PC-9 (cell line): ENCODE measurements at regions not wholly inside any gene's neighbourhood (a gene's known extent, or its start where the extent isn't known, plus 50 kb on each side); places are given as distances from the start of the nearest gene placed in this dataset.

ENCODE experiments used
- BruUV-seq: library from RNA; stranded (reverse); fragments of 400-500 nt; replicated peaks from 2 replicates; lab custom pipeline; 2021; lab: Mats Ljungman, UMichigan
- CTCF ChIA-PET: fragments of 300-600 bp; sonication (Branson Sonifier 250); formaldehyde crosslinking; loops from one replicate; lab custom pipeline; 2022; ENCODE audit warnings: antibody characterized with exemption; lab: Charles Lee
- POLR2A ChIA-PET: fragments of 300-600 bp; sonication (Branson Sonifier 250); formaldehyde crosslinking; loops from one replicate; lab custom pipeline; 2022; ENCODE audit warnings: antibody characterized with exemption; ENCODE audit not compliant: unreplicated experiment; lab: Charles Lee
- DNase-seq, 2 experiments: peaks; one replicate each; pipeline versions ENCODE4 v3.0.0 to v3.0.0-alpha.2; 2015 to 2022; ENCODE audit warnings: mixed read lengths in 1 of 2
- H2AFZ ChIP-seq: fragments of 200-600 bp; sonication (generic); 2 replicates; pipeline ENCODE4 v1.8.1; 2017; ENCODE audit warnings: antibody characterized with exemption
- H3F3A ChIP-seq: fragments of 200-600 bp; sonication (generic); 2 replicates; pipeline ENCODE4 v1.8.1; 2017; ENCODE audit warnings: antibody characterized with exemption, mild to moderate bottlenecking, low read depth; ENCODE audit not compliant: insufficient read depth
- H3K27ac ChIP-seq: fragments of 200-600 bp; sonication (generic); 2 replicates; pipeline ENCODE4 v1.6.1; 2016; ENCODE audit warnings: mixed run types
- H3K27me3 ChIP-seq: fragments of 200-600 bp; sonication (generic); 2 replicates; pipeline ENCODE4 v1.6.1; 2016; ENCODE audit warnings: low read depth, mixed run types; ENCODE audit not compliant: insufficient read depth
- H3K36me3 ChIP-seq: fragments of 200-600 bp; sonication (generic); 2 replicates; pipeline ENCODE4 v1.6.1; 2016; ENCODE audit warnings: low read depth, mixed run types
- H3K4me1 ChIP-seq: fragments of 200-600 bp; sonication (generic); replicated peaks from 2 replicates; pipeline ENCODE4 v1.6.1; 2016; ENCODE audit warnings: mixed run types; ENCODE audit not compliant: insufficient read depth
- H3K4me2 ChIP-seq: fragments of 200-600 bp; sonication (generic); 2 replicates; pipeline ENCODE4 v1.6.1; 2017; ENCODE audit warnings: mixed run types
- H3K4me3 ChIP-seq: fragments of 200-600 bp; sonication (generic); 2 replicates; pipeline ENCODE4 v1.6.1; 2016; ENCODE audit warnings: mixed run types
- H3K79me2 ChIP-seq: fragments of 200-600 bp; sonication (generic); 2 replicates; pipeline ENCODE4 v1.6.1; 2017; ENCODE audit warnings: low read depth, mixed run types
- H3K9me2 ChIP-seq: fragments of 200-600 bp; sonication (generic); 2 replicates; pipeline ENCODE4 v1.8.1; 2017; ENCODE audit warnings: mild to moderate bottlenecking; ENCODE audit not compliant: insufficient read depth
- H3K9me3 ChIP-seq: fragments of 200-600 bp; sonication (generic); 2 replicates; pipeline ENCODE4 v1.8.1; 2016; ENCODE audit warnings: low read depth; ENCODE audit not compliant: insufficient read depth
- H4K20me1 ChIP-seq: fragments of 200-600 bp; sonication (generic); 2 replicates; pipeline ENCODE4 v1.8.1; 2017; ENCODE audit not compliant: insufficient read depth
- CTCF ChIP-seq: fragments of 200-600 bp; sonication (generic); conservative IDR thresholded peaks from 2 replicates; pipeline ENCODE4 v1.6.1; 2017; ENCODE audit warnings: mixed run types, antibody characterized with exemption, mild to moderate bottlenecking, moderate library complexity
- EZH2 ChIP-seq: fragments of 200-600 bp; sonication (generic); IDR thresholded peaks from 2 replicates; pipeline ENCODE4 v1.8.0; 2017; ENCODE audit warnings: antibody characterized with exemption, low read depth
- intact Hi-C: fragments of 100-400 bp; cut with micrococcal nuclease; formaldehyde crosslinking; loops from one replicate; pipeline ENCODE4 v1.10.0; 2022; ENCODE audit not compliant: unreplicated experiment

- Histone ChIP-seq H3K4me2 (no peak overlapping the region), H3K9me3 (no peaks in the 10 kb centered on the region), H2AFZ (no peak overlapping the region), H3K27me3 (no peaks in the 10 kb centered on the region), H3K36me3 (no peaks in the 10 kb centered on the region), H4K20me1 (no peaks in the 10 kb centered on the region), H3K4me3 (no peak overlapping the region), H3K4me1 (no peaks in the 10 kb centered on the region), H3K9me2 (no peaks in the 10 kb centered on the region), H3K79me2 (no peaks in the 10 kb centered on the region), H3K27ac (no peak overlapping the region), H3F3A (no peaks in the 10 kb centered on the region)
- BruUV-seq = no TSS peak
- intact Hi-C loops = no loop called here
- ChIA-PET CTCF (no interaction called here), POLR2A (no interaction called here)
- no peak for TF ChIP-seq EZH2
- TF ChIP-seq CTCF = no peak
- DNase-seq = no peak
Observed at GRCh38 chr3:82287562-82287961, 526.1 kb upstream of the GBE1 start.

GRCh38 chr3:82281205-82281604 is 519.8 kb upstream of the GBE1 start:
- intact Hi-C loops = no loop called here
- ChIA-PET CTCF (no interaction called here), POLR2A (interaction anchor here (0.7 kb wide), 1 partner anchor 366 kb away, joined by 3 read pairs; no protein-coding TSS in a partner anchor)
- no peak overlapping the region for H3K4me2 ChIP-seq
- no peaks in the 10 kb centered on the region for H3K9me2 ChIP-seq
- H3K9me3 ChIP-seq = no peaks in the 10 kb centered on the region
- no peak for TF ChIP-seq CTCF
- TF ChIP-seq EZH2 = no peak
- no peaks in the 10 kb centered on the region for H3K79me2 ChIP-seq
- H3K4me1 ChIP-seq = no peaks in the 10 kb centered on the region
- H3K36me3 ChIP-seq = no peaks in the 10 kb centered on the region
- H4K20me1 ChIP-seq = no peaks in the 10 kb centered on the region
- DNase-seq = no peak
- no TSS peak for BruUV-seq
- H3K4me3 ChIP-seq = no peak overlapping the region
- no peak overlapping the region for H3K27ac ChIP-seq
- H2AFZ ChIP-seq = no peak overlapping the region
- H3F3A ChIP-seq = no peaks in the 10 kb centered on the region
- no peaks in the 10 kb centered on the region for H3K27me3 ChIP-seq

- no peaks in the 10 kb centered on the region for H3K4me1 ChIP-seq
- intact Hi-C loops = no loop called here
- H3K36me3 ChIP-seq = no peaks in the 10 kb centered on the region
- H4K20me1 ChIP-seq = no peaks in the 10 kb centered on the region
- ChIA-PET CTCF (no interaction called here), POLR2A (no interaction called here)
- H2AFZ ChIP-seq = no peak overlapping the region
- H3K27ac ChIP-seq = no peak overlapping the region
- no peaks in the 10 kb centered on the region for H3K9me3 ChIP-seq
- no peaks in the 10 kb centered on the region for H3F3A ChIP-seq
- no peak for TF ChIP-seq EZH2
- no peak for TF ChIP-seq CTCF
- H3K4me3 ChIP-seq = no peak overlapping the region
- no peaks in the 10 kb centered on the region for H3K27me3 ChIP-seq
- no TSS peak for BruUV-seq
- no peaks in the 10 kb centered on the region for H3K79me2 ChIP-seq
- H3K4me2 ChIP-seq = no peak overlapping the region
- no peaks in the 10 kb centered on the region for H3K9me2 ChIP-seq
- no peak for DNase-seq
Observed at GRCh38 chr3:82276992-82277391, 515.5 kb upstream of the GBE1 start.
